HAP-1 (cell line): ENCODE measurements at regions not wholly inside any gene's neighbourhood (a gene's known extent, or its start where the extent isn't known, plus 50 kb on each side); places are given as distances from the start of the nearest gene placed in this dataset.
"Not testable (repeated sequence)": the region's sequence is repeated elsewhere in the genome, so short reads cannot be mapped to it uniquely, and the experiment has no call there.

Source experiments
- DNase-seq, 2 experiments: peaks; one replicate each; pipeline ENCODE4 v3.0.0-alpha.2; 2016 to 2020; ENCODE audit warnings: low spot score in 2 of 2
- H3K27me3 ChIP-seq: fragments of 250-450 bp; sonication (Bioruptor Pico); 2 replicates; pipeline ENCODE4 v1.5.1; 2020; ENCODE audit warnings: low read depth, mild to moderate bottlenecking, moderate library complexity
- H3K36me3 ChIP-seq: fragments of 250-450 bp; sonication (Bioruptor Pico); replicated peaks from 2 replicates; pipeline ENCODE4 v1.5.1; 2020; ENCODE audit warnings: mild to moderate bottlenecking
- H3K4me1 ChIP-seq: fragments of 250-450 bp; sonication (Bioruptor Pico); 2 replicates; pipeline ENCODE4 v1.5.1; 2020; ENCODE audit warnings: mild to moderate bottlenecking
- H3K4me3 ChIP-seq: fragments of 250-450 bp; sonication (Bioruptor Pico); 2 replicates; pipeline ENCODE4 v1.5.1; 2020; ENCODE audit warnings: mild to moderate bottlenecking, moderate library complexity
- H3K9me3 ChIP-seq: fragments of 250-450 bp; sonication (Bioruptor Pico); 2 replicates; pipeline ENCODE4 v1.5.1; 2020; ENCODE audit warnings: mild to moderate bottlenecking, moderate library complexity
- in situ Hi-C: fragments of 300-500 bp; cut with MboI; formaldehyde crosslinking; loops from 3 replicates; pipeline ENCODE4 v1.14.3; 2020; ENCODE audit warnings: low sequenced_read_pairs, inconsistent platforms, mixed read lengths

GRCh38 chr2:18047213-18047611 lies 168.7 kb downstream of the KCNS3 start:
- Histone ChIP-seq H3K4me1 (peaks cover 4% of the 10 kb centered on the region; the same call in 1 of the 2 replicates), H3K36me3 (no peaks in the 10 kb centered on the region), H3K9me3 (no peaks in the 10 kb centered on the region; the same call in 1 of the 2 replicates), H3K27me3 (no peaks in the 10 kb centered on the region), H3K4me3 (no peak overlapping the region)
- DNase-seq, result no peak
- in situ Hi-C loops, result no loop called here

GRCh38 chr2:18046558-18047212 lies 168.2 kb downstream of the KCNS3 start:
- H3K4me1 ChIP-seq, result peaks cover 4% of the 10 kb centered on the region; the same call in 1 of the 2 replicates
- in situ Hi-C loops, result no loop called here
- no peaks in the 10 kb centered on the region; the same call in 1 of the 2 replicates for H3K9me3 ChIP-seq
- no peaks in the 10 kb centered on the region for H3K36me3 ChIP-seq
- no peaks in the 10 kb centered on the region for H3K27me3 ChIP-seq
- DNase-seq, result no peak
- H3K4me3 ChIP-seq, result no peak overlapping the region

GRCh38 chr2:18046017-18046416 lies 167.6 kb downstream of the KCNS3 start:
- in situ Hi-C loops, result no loop called here
- Histone ChIP-seq H3K36me3 (no peaks in the 10 kb centered on the region), H3K4me1 (peaks cover 4% of the 10 kb centered on the region; the same call in 1 of the 2 replicates), H3K27me3 (no peaks in the 10 kb centered on the region), H3K9me3 (no peaks in the 10 kb centered on the region; the same call in 1 of the 2 replicates), H3K4me3 (no peak overlapping the region)
- no peak for DNase-seq

GRCh38 chr2:18045230-18045629 lies 166.8 kb downstream of the KCNS3 start:
- in situ Hi-C loops, result no loop called here
- no peak overlapping the region for H3K4me3 ChIP-seq
- no peak for DNase-seq

GRCh38 chr2:18017381-18017780 lies 138.9 kb downstream of the KCNS3 start:
- peak in 1 of 2 experiments; percentile 15 for DNase-seq
- H3K36me3 ChIP-seq, H3K4me3 ChIP-seq, in situ Hi-C loops, H3K9me3 ChIP-seq, H3K4me1 ChIP-seq, H3K27me3 ChIP-seq: not testable (repeated sequence)

More at GRCh38 chr2:18045230-18045629, 166.8 kb downstream of the KCNS3 start:
- no peaks in the 10 kb centered on the region for H3K36me3 ChIP-seq
- no peaks in the 10 kb centered on the region for H3K27me3 ChIP-seq
- H3K4me1 ChIP-seq, result peaks cover 4% of the 10 kb centered on the region; the same call in 1 of the 2 replicates
- H3K9me3 ChIP-seq, result no peaks in the 10 kb centered on the region; the same call in 1 of the 2 replicates

GRCh38 chr2:18009891-18010290 lies 131.4 kb downstream of the KCNS3 start:
- Histone ChIP-seq H3K27me3 (no peaks in the 10 kb centered on the region), H3K4me3 (no peak overlapping the region), H3K36me3 (no peaks in the 10 kb centered on the region), H3K4me1 (no peaks in the 10 kb centered on the region), H3K9me3 (no peaks in the 10 kb centered on the region; the same call in 1 of the 2 replicates)
- DNase-seq, result no peak
- in situ Hi-C loops, result no loop called here

- Histone ChIP-seq H3K9me3 (no peaks in the 10 kb centered on the region; the same call in 1 of the 2 replicates), H3K36me3 (no peaks in the 10 kb centered on the region), H3K4me1 (no peaks in the 10 kb centered on the region), H3K27me3 (no peaks in the 10 kb centered on the region; the same call in 1 of the 2 replicates), H3K4me3 (no peak overlapping the region)
- in situ Hi-C loops, result no loop called here
- no peak for DNase-seq
Measured at GRCh38 chr2:18005411-18005810, 126.9 kb downstream of the KCNS3 start.

- no peaks in the 10 kb centered on the region for H3K4me1 ChIP-seq
- peak in 1 of 2 experiments; percentile 27 for DNase-seq
Measured at GRCh38 chr2:18001671-18002070, 123.2 kb downstream of the KCNS3 start.

GRCh38 chr2:17996978-17997377 lies 118.5 kb downstream of the KCNS3 start:
- in situ Hi-C loops, result no loop called here
- Histone ChIP-seq H3K9me3 (peaks cover 2% of the 10 kb centered on the region; the same call in 1 of the 2 replicates), H3K36me3 (no peaks in the 10 kb centered on the region), H3K27me3 (no peaks in the 10 kb centered on the region), H3K4me1 (no peaks in the 10 kb centered on the region), H3K4me3 (no peak overlapping the region)
- DNase-seq, result no peak

More at GRCh38 chr2:18001671-18002070, 123.2 kb downstream of the KCNS3 start:
- H3K27me3 ChIP-seq, result no peaks in the 10 kb centered on the region; the same call in 1 of the 2 replicates
- H3K9me3 ChIP-seq, result no peaks in the 10 kb centered on the region
- in situ Hi-C loops, result no loop called here
- H3K4me3 ChIP-seq, result no peak overlapping the region
- H3K36me3 ChIP-seq, result no peaks in the 10 kb centered on the region

- H3K4me3 ChIP-seq, result no peak overlapping the region
- H3K27me3 ChIP-seq, result no peaks in the 10 kb centered on the region
- no peaks in the 10 kb centered on the region for H3K4me1 ChIP-seq
- in situ Hi-C loops, result no loop called here
- H3K36me3 ChIP-seq, result no peaks in the 10 kb centered on the region
- H3K9me3 ChIP-seq, result peaks cover 2% of the 10 kb centered on the region; the same call in 1 of the 2 replicates
- DNase-seq, result no peak
Measured at GRCh38 chr2:17995593-17995992, 117.1 kb downstream of the KCNS3 start.
